H9 (cell line): ENCODE measurements at regions not wholly inside any gene's neighbourhood (a gene's known extent, or its start where the extent isn't known, plus 50 kb on each side); places are given as distances from the start of the nearest gene placed in this dataset.

Experiments used
- DNase-seq: peaks from one replicate; pipeline ENCODE4 v3.0.0-alpha.2; 2017
- H2AFZ ChIP-seq: one replicate; pipeline ENCODE4 v1.6.1; 2013; ENCODE audit warnings: mild to moderate bottlenecking, low read length, control low read depth, moderate library complexity
- H2AK5ac ChIP-seq: 2 replicates; pipeline ENCODE4 v1.6.1; 2013; ENCODE audit warnings: low read length, control low read depth, mixed read lengths; ENCODE audit not compliant: insufficient read length
- H2BK120ac ChIP-seq: one replicate; pipeline ENCODE4 v1.6.1; 2013; ENCODE audit warnings: low read depth, mild to moderate bottlenecking, low read length, control low read depth, inconsistent platforms; ENCODE audit not compliant: poor library complexity, severe bottlenecking
- H2BK12ac ChIP-seq: 2 replicates; pipeline ENCODE4 v1.6.1; 2013; ENCODE audit warnings: low read length, control low read depth, mixed read lengths, low read depth; ENCODE audit not compliant: insufficient read length
- H2BK15ac ChIP-seq: 2 replicates; pipeline ENCODE4 v1.6.1; 2013; ENCODE audit warnings: low read depth, low read length, control low read depth
- H2BK20ac ChIP-seq: one replicate; pipeline ENCODE4 v1.6.1; 2013; ENCODE audit warnings: low read depth, mild to moderate bottlenecking, low read length, control low read depth, inconsistent platforms; ENCODE audit not compliant: poor library complexity, severe bottlenecking
- H2BK5ac ChIP-seq: 2 replicates; pipeline ENCODE4 v1.6.1; 2013; ENCODE audit warnings: low read length, control low read depth, mixed read lengths; ENCODE audit not compliant: insufficient read length
- H3K14ac ChIP-seq: 2 replicates; pipeline ENCODE4 v1.6.1; 2013; ENCODE audit warnings: low read length, control low read depth; ENCODE audit not compliant: insufficient read depth
- H3K18ac ChIP-seq: 2 replicates; pipeline ENCODE4 v1.6.1; 2013; ENCODE audit warnings: low read depth, mild to moderate bottlenecking, mixed read lengths, low read length, control low read depth; ENCODE audit not compliant: insufficient read length
- H3K23ac ChIP-seq: 2 replicates; pipeline ENCODE4 v1.6.1; 2013; ENCODE audit warnings: low read length, control low read depth, mixed read lengths, low read depth; ENCODE audit not compliant: insufficient read length
- H3K23me2 ChIP-seq: 2 replicates; pipeline ENCODE4 v1.6.1; 2013; ENCODE audit warnings: low read depth, mild to moderate bottlenecking, mixed read lengths, low read length, control low read depth; ENCODE audit not compliant: insufficient read length, poor library complexity, severe bottlenecking
- H3K27ac ChIP-seq: 2 replicates; pipeline ENCODE4 v1.5.1; 2013; ENCODE audit warnings: low read length, control low read depth, mixed read lengths, low read depth; ENCODE audit not compliant: insufficient read length
- H3K27me3 ChIP-seq: 2 replicates; pipeline ENCODE4 v1.6.1; 2013; ENCODE audit warnings: low read length, control low read depth, inconsistent platforms; ENCODE audit not compliant: insufficient read depth
- H3K4ac ChIP-seq: 2 replicates; pipeline ENCODE4 v1.6.1; 2013; ENCODE audit warnings: low read depth, mild to moderate bottlenecking, control low read depth, inconsistent platforms, low read length, moderate library complexity
- H3K4me1 ChIP-seq: 2 replicates; pipeline ENCODE4 v1.6.1; 2013; ENCODE audit warnings: low read length, control low read depth, inconsistent platforms; ENCODE audit not compliant: insufficient read depth
- H3K4me2 ChIP-seq: 2 replicates; pipeline ENCODE4 v1.6.1; 2013; ENCODE audit warnings: low read length, control low read depth, mixed read lengths; ENCODE audit not compliant: insufficient read length, insufficient read depth
- H3K56ac ChIP-seq: 2 replicates; pipeline ENCODE4 v1.6.1; 2013; ENCODE audit warnings: low read depth, mild to moderate bottlenecking, mixed read lengths, low read length, control low read depth; ENCODE audit not compliant: insufficient read length
- H3K79me1 ChIP-seq: 2 replicates; pipeline ENCODE4 v1.6.1; 2013; ENCODE audit warnings: low read depth, mild to moderate bottlenecking, moderate library complexity, low read length, control low read depth, inconsistent platforms; ENCODE audit not compliant: insufficient read depth, poor library complexity, severe bottlenecking
- H3K79me2 ChIP-seq: 2 replicates; pipeline ENCODE4 v1.6.1; 2013; ENCODE audit warnings: low read length, control low read depth, inconsistent platforms; ENCODE audit not compliant: insufficient read depth
- H3K9ac ChIP-seq: 2 replicates; pipeline ENCODE4 v1.6.1; 2013; ENCODE audit warnings: low read length, control low read depth, mixed read lengths; ENCODE audit not compliant: insufficient read length; ENCODE audit errors: extremely low read depth
- H3K9me3 ChIP-seq: one replicate; pipeline ENCODE4 v1.6.1; 2013; ENCODE audit warnings: low read depth, low read length, inconsistent platforms; ENCODE audit not compliant: control insufficient read depth
- H3T11ph ChIP-seq: one replicate; pipeline ENCODE4 v1.6.1; 2013; ENCODE audit warnings: mild to moderate bottlenecking, low read length, control low read depth, inconsistent platforms
- H4K20me1 ChIP-seq: one replicate; pipeline ENCODE4 v1.6.1; 2013; ENCODE audit not compliant: control insufficient read depth, insufficient read length, insufficient read depth
- H4K5ac ChIP-seq: 2 replicates; pipeline ENCODE4 v1.6.1; 2013; ENCODE audit warnings: low read depth, mild to moderate bottlenecking, mixed read lengths, low read length, control low read depth; ENCODE audit not compliant: insufficient read length
- H4K8ac ChIP-seq: replicated peaks from 2 replicates; pipeline ENCODE4 v1.6.1; 2013; ENCODE audit warnings: low read length, control low read depth, mixed read lengths, low read depth; ENCODE audit not compliant: insufficient read length
- H4K91ac ChIP-seq: 2 replicates; pipeline ENCODE4 v1.6.1; 2013; ENCODE audit warnings: low read depth, mild to moderate bottlenecking, moderate library complexity, mixed read lengths, low read length, control low read depth; ENCODE audit not compliant: insufficient read length
- H3K27ac Mint-ChIP-seq, 3 experiments: 2 replicates in 2 of 3; 3 replicates in 1 of 3; pipeline ENCODE4 v1.8.0; 2020 to 2021; ENCODE audit warnings: mixed read lengths in 3 of 3, mild to moderate bottlenecking in 1 of 3, moderate library complexity in 1 of 3
- H3K27me3 Mint-ChIP-seq: 2 replicates; pipeline ENCODE4 v1.8.0; 2021; ENCODE audit warnings: low read depth, mild to moderate bottlenecking, moderate library complexity, mixed read lengths
- H3K36me3 Mint-ChIP-seq, 3 experiments: 2 replicates in 2 of 3; 3 replicates in 1 of 3; pipeline ENCODE4 v1.8.0; 2020 to 2021; ENCODE audit warnings: low read depth in 3 of 3, mixed read lengths in 3 of 3; ENCODE audit not compliant: insufficient read depth in 1 of 3
- H3K4me1 Mint-ChIP-seq, 2 experiments: 2 replicates each; pipeline ENCODE4 v1.8.0; 2020; ENCODE audit warnings: mixed read lengths in 2 of 2
- H3K4me3 Mint-ChIP-seq, 2 experiments: 2 replicates in 1 of 2; 3 replicates in 1 of 2; pipeline ENCODE4 v1.8.0; 2020 to 2021; ENCODE audit warnings: mild to moderate bottlenecking in 2 of 2, mixed read lengths in 2 of 2, moderate library complexity in 1 of 2
- H3K9me3 Mint-ChIP-seq, 2 experiments: 2 replicates in 1 of 2; 3 replicates in 1 of 2; pipeline ENCODE4 v1.8.0; 2020; ENCODE audit warnings: mild to moderate bottlenecking in 2 of 2, mixed read lengths in 2 of 2, moderate library complexity in 1 of 2
- WGBS: extraction: QIAGEN DNeasy Blood & Tissue Kit; methylation state at CpG from one replicate; pipeline ENCODE4 v1.1.7; 2013; ENCODE audit warnings: missing lambda C conversion rate, low lambda C conversion rate, mixed read lengths; ENCODE audit not compliant: insufficient read length; ENCODE audit errors: extremely low coverage; 5-methylcytosine and 5-hydroxymethylcytosine counted together
- TF ChIP-seq, protein P1 (sequence below): fragments of 200-600 bp; sonication (generic); conservative IDR thresholded peaks from 3 replicates; pipeline ENCODE4 v1.8.0; 2021; ENCODE audit warnings: antibody characterized with exemption, mild to moderate bottlenecking

DNA sequence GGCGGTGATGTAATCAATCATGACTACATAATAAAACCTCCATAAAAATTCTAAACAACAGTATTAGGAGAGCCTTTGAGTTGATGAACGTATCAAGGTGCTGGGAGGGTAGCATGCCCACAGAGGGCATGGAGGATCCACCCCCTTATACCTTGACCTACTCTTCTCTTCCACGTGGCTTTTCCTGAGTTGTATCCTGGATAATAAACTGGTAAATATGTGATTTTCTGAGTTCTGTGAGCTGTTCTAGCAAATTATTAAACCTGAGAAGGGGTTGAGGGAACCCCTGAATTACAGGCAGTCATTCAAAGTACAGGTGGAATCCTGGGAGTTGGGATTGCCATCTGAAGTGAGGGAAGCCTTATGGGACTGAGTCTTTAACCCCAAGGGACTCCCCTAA lies 446.9 kb downstream of the DYNC2H1 start:
- Histone ChIP-seq H2BK5ac (no peak overlapping the region), H3K23ac (no peak overlapping the region), H3K79me1 (no peaks in the 10 kb centered on the region), H3K18ac (no peak overlapping the region), H3K9ac (no peak overlapping the region), H3K4ac (no peak overlapping the region), H3K9me3 (no peaks in the 10 kb centered on the region), H2AK5ac (no peak overlapping the region), H4K5ac (no peak overlapping the region), H3T11ph (no peak overlapping the region), H3K56ac (no peak overlapping the region), H4K91ac (no peak overlapping the region), H2BK120ac (no peak overlapping the region), H3K14ac (no peak overlapping the region), H2BK15ac (no peak overlapping the region), H3K23me2 (no peaks in the 10 kb centered on the region), H2AFZ (no peak overlapping the region), H3K27me3 (no peaks in the 10 kb centered on the region), H2BK20ac (no peak overlapping the region), H3K4me1 (no peaks in the 10 kb centered on the region), H4K8ac (no peak overlapping the region), H3K27ac (no peak overlapping the region), H4K20me1 (no peaks in the 10 kb centered on the region), H3K4me2 (no peak overlapping the region), H3K79me2 (no peaks in the 10 kb centered on the region), H2BK12ac (no peak overlapping the region)
- H3K27me3 Mint-ChIP-seq, result no peaks in the 10 kb centered on the region
- no peak for DNase-seq
- H3K27ac Mint-ChIP-seq, result peak overlapping the region in 1 of 3 experiments; percentile 70; a peak in 2 of 7 replicates
- TF ChIP-seq, protein P1, sequence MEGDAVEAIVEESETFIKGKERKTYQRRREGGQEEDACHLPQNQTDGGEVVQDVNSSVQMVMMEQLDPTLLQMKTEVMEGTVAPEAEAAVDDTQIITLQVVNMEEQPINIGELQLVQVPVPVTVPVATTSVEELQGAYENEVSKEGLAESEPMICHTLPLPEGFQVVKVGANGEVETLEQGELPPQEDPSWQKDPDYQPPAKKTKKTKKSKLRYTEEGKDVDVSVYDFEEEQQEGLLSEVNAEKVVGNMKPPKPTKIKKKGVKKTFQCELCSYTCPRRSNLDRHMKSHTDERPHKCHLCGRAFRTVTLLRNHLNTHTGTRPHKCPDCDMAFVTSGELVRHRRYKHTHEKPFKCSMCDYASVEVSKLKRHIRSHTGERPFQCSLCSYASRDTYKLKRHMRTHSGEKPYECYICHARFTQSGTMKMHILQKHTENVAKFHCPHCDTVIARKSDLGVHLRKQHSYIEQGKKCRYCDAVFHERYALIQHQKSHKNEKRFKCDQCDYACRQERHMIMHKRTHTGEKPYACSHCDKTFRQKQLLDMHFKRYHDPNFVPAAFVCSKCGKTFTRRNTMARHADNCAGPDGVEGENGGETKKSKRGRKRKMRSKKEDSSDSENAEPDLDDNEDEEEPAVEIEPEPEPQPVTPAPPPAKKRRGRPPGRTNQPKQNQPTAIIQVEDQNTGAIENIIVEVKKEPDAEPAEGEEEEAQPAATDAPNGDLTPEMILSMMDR, result no peak
- H3K9me3 Mint-ChIP-seq, result no peaks in the 10 kb centered on the region
- no peak overlapping the region for H3K4me3 Mint-ChIP-seq
- H3K4me1 Mint-ChIP-seq, result no peaks in the 10 kb centered on the region
- no peaks in the 10 kb centered on the region for H3K36me3 Mint-ChIP-seq
- no CpG with 5 or more reads among the region's 3 CpGs for WGBS
